Heart left ventricle (tissue), 16 donors: ENCODE measurements at regions not wholly inside any gene's neighbourhood (a gene's known extent, or its start where the extent isn't known, plus 50 kb on each side); places are given as distances from the start of the nearest gene placed in this dataset.

Source experiments
- ATAC-seq, 4 donors: fragments of 200-7000 bp; cut with Tn5 transposase; one replicate each; pipeline ENCODE4 v1.9.1; 2020 to 2022; ENCODE audit warnings: moderate library complexity in 4 of 4, mild to moderate bottlenecking in 3 of 4, moderate number of reproducible peaks in 1 of 4
- DNase-seq, 5 donors: peaks; one replicate each; pipeline ENCODE4 v3.0.0-alpha.2; 2020
- H3K27ac ChIP-seq, 12 donors: fragments of 200-600 bp; sonication (generic) in 4 of 12; one replicate each; pipeline versions ENCODE4 v1.5.0 to v1.8.0; 2016 to 2022; ENCODE audit warnings: mild to moderate bottlenecking in 2 of 12
- H3K27me3 ChIP-seq, 9 donors: fragments of 200-600 bp; sonication (generic) in 2 of 9; one replicate each; pipeline versions ENCODE4 v1.5.1 to v1.8.0; 2016 to 2022; ENCODE audit warnings: mild to moderate bottlenecking in 3 of 9
- H3K36me3 ChIP-seq, 9 donors: fragments of 200-600 bp; sonication (generic) in 2 of 9; one replicate each; pipeline versions ENCODE4 v1.5.0 to v1.8.0; 2018 to 2022; ENCODE audit warnings: mild to moderate bottlenecking in 2 of 9
- H3K4me1 ChIP-seq, 12 donors: fragments of 200-600 bp; sonication (generic) in 4 of 12; one replicate each; pipeline versions ENCODE4 v1.5.0 to v1.8.0; 2016 to 2022; ENCODE audit warnings: mild to moderate bottlenecking in 3 of 12
- H3K4me3 ChIP-seq, 12 donors: fragments of 200-600 bp; sonication (generic) in 4 of 12; one replicate each; pipeline versions ENCODE4 v1.5.0 to v1.8.0; 2017 to 2022; ENCODE audit warnings: mild to moderate bottlenecking in 9 of 12, moderate library complexity in 4 of 12
- H3K9me3 ChIP-seq, 12 donors: fragments of 200-600 bp; sonication (generic) in 4 of 12; one replicate each; pipeline versions ENCODE4 v1.5.0 to v1.8.0; 2016 to 2022; ENCODE audit warnings: mild to moderate bottlenecking in 1 of 12
- POLR2A ChIP-seq, 2 donors: fragments of 450-650 bp; IDR thresholded peaks; one replicate each; pipeline ENCODE4 v1.6.1; 2017; ENCODE audit warnings: antibody characterized with exemption in 2 of 2, mild to moderate bottlenecking in 2 of 2, moderate library complexity in 2 of 2
- WGBS, 4 donors: extraction: QIAGEN DNeasy Blood & Tissue Kit in 2 of 4; methylation state at CpG; one replicate each; pipeline versions ENCODE4 v1.1.5 to v1.1.7; 2013 to 2018; 5-methylcytosine and 5-hydroxymethylcytosine counted together
- intact Hi-C, 10 donors: fragments of 100-400 bp; cut with DNase I; formaldehyde crosslinking; loops; one replicate each; pipeline versions ENCODE4 v1.11.1 to v1.14.2; 2022
- TF ChIP-seq, protein P1 (sequence below), 12 donors: fragments of 200-600 bp; sonication (generic) in 4 of 12; IDR thresholded peaks; one replicate each; pipeline versions ENCODE4 v1.5.0 to v1.8.0; 2018 to 2022; ENCODE audit warnings: antibody characterized with exemption in 12 of 12, mild to moderate bottlenecking in 5 of 12
- donor health status: ischemic (EF 13 %, LVEDD 7.1; RV severe dilation, severe dysfunction).
- donor health status: healthy with polysubstance abuse.
- donor health status: DM: no; HTN: yes; CAD: no.
- donor health status: DM: no; HTN: no; CAD: no.
- donor health status: ischemic (EF 25% LVEDD 6.9; RV normal size, moderate dysfunction).
- donor health status: ischemic (EF 25% LVEDD 5.7; RV mildly dilated, moderate dysfunction).
- donor health status: healthy.
- donor health status: DM: yes; HTN: yes; CAD: no.
- donor health status: ischemic (EF 35%, LVEDD 5.7; RV mildly dilated, moderate dysfunction).
- donor health status: nonischemic (EF 11% LVEDD 7.7; RV severe dilation, severe dysfunction).
- donor health status: DM: yes; HTN: yes; CAD: no.
- donor health status: PGD.
- donor health status: ischemic (EF 29% LVEDD 5.4; RV normal size, mild dysfunction).
- donor health status: nonischemic (EF 23%, LVEDD 6.1; RV moderate dilation, normal function).

DNA sequence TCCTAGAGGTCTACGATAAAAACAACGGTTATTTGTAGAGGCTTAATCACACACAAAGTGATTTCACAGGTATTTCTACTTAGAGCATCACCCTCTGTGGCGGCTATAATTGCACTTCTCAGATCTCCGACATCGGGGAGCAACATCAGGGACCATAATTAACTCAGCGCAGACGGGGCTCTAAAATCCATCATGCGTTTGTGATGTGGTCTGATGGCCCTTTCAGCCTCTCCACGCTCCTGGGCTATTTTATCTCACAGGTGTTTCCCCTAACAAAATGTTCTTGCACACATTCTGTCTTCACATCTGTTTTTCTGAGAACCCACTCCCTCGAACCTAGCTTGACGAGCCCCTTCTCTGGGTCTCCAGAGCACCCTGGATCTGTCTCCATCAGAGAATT lies 146.3 kb upstream of the DUSP10 start:
- H3K27me3 ChIP-seq, result no peaks in the 10 kb centered on the region
- DNase-seq, result no peak
- intact Hi-C loops, result no loop called here
- peaks cover 0 to 9% (median 0%) of the 10 kb centered on the region in 12 donors for H3K4me1 ChIP-seq
- H3K27ac ChIP-seq, result no peak overlapping the region
- no peaks in the 10 kb centered on the region for H3K9me3 ChIP-seq
- WGBS, 4 donors, result 78 to 90% (median 84%) methylated on average over 11 of the region's 11 CpGs
- no peaks in the 10 kb centered on the region for H3K36me3 ChIP-seq
- H3K4me3 ChIP-seq, result no peak overlapping the region
- no peak for ATAC-seq
- no peak for TF ChIP-seq POLR2A (IDR thresholded peaks at IDR 0.05)
- TF ChIP-seq, protein P1, sequence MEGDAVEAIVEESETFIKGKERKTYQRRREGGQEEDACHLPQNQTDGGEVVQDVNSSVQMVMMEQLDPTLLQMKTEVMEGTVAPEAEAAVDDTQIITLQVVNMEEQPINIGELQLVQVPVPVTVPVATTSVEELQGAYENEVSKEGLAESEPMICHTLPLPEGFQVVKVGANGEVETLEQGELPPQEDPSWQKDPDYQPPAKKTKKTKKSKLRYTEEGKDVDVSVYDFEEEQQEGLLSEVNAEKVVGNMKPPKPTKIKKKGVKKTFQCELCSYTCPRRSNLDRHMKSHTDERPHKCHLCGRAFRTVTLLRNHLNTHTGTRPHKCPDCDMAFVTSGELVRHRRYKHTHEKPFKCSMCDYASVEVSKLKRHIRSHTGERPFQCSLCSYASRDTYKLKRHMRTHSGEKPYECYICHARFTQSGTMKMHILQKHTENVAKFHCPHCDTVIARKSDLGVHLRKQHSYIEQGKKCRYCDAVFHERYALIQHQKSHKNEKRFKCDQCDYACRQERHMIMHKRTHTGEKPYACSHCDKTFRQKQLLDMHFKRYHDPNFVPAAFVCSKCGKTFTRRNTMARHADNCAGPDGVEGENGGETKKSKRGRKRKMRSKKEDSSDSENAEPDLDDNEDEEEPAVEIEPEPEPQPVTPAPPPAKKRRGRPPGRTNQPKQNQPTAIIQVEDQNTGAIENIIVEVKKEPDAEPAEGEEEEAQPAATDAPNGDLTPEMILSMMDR (IDR thresholded peaks at IDR 0.05), result no peak

DNA sequence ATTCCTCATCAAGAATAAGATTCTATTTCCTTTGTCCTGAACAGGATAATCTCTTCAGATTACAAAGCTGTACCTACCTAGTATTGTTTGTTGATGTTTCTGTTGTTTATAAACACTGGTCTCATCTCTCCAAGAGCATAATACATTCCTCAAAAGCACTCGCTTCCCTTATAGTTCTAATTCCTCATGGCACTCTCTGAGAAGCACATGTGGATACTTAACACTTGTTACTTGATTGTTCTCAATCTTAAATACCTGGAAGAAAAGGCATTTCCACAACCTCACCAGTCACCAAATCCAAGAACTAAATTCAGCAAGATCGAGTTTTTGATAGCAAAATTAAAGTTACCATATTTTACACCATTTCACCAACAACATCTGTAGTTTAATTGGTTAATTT lies 145.9 kb upstream of the DUSP10 start:
- WGBS, 4 donors, result 83 to 94% (median 88%) methylated on average over 2 of the region's 2 CpGs
- H3K9me3 ChIP-seq, result no peaks in the 10 kb centered on the region
- no peaks in the 10 kb centered on the region for H3K36me3 ChIP-seq
- DNase-seq, result no peak
- intact Hi-C loops, result no loop called here
- H3K4me1 ChIP-seq, result peaks cover 0 to 9% (median 0%) of the 10 kb centered on the region in 12 donors
- TF ChIP-seq, protein P1 (IDR thresholded peaks at IDR 0.05), result no peak
- TF ChIP-seq POLR2A (IDR thresholded peaks at IDR 0.05), result no peak
- no peak overlapping the region for H3K27ac ChIP-seq
- H3K4me3 ChIP-seq, result no peak overlapping the region
- ATAC-seq, result no peak
- no peaks in the 10 kb centered on the region for H3K27me3 ChIP-seq

DNA sequence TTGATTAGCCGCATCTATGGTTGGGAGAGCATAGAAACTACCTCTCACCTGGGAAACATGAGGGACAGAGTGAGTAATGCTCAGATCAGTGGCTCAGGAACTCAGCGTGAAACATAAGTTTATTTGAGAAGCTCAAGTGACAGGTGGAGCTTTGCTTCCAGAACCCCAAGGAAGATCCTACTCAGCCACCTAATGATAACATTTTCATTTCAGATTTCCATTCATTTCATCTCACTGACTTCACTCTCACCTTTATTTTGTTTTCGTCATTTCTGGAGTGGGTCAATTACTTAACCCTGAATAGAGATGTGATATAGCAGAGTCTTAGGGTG lies 145.5 kb upstream of the DUSP10 start:
- Histone ChIP-seq H3K27me3 (no peaks in the 10 kb centered on the region), H3K4me3 (no peak overlapping the region), H3K27ac (no peak overlapping the region), H3K9me3 (no peaks in the 10 kb centered on the region), H3K36me3 (no peaks in the 10 kb centered on the region), H3K4me1 (peaks cover 0 to 9% (median 0%) of the 10 kb centered on the region in 12 donors)
- WGBS, 4 donors, result 76 to 90% (median 87%) methylated on average over 3 of the region's 3 CpGs
- no peak for DNase-seq
- TF ChIP-seq, protein P1 (IDR thresholded peaks at IDR 0.05), result no peak
- TF ChIP-seq POLR2A (IDR thresholded peaks at IDR 0.05), result no peak
- no peak for ATAC-seq
- intact Hi-C loops, result no loop called here

DNA sequence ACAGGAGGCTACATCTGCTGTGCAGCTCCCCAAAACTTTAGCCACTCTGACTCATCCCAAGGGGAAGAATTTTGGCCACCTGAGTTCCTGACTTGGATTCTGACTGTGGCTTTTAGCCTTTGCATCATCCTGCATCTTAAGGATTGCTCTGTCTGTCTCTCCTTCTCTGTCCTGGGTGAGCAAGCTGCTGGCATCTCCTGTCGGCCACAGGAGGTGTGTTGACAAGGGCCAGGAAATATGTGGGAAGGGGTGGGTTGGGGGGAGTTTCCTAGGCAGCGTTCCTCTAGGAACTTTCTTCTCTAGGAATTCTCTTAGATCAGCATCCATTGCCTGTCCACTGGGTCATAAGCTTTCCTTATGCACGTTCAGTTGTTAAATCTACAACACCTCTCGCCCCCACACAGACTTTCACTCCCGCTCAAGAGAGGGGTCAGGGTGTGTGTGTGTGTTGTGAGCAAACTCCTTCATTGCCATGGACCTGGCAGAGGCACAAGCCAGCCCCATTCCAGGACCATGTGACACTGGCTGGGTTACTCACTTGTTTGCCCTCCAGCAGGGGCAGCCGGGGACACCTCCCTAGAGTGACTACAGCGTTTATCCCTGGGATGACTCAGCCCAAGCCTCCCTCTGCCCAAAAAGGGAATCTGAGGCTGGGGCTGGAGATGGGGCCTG lies 145.0 kb upstream of the DUSP10 start:
- Histone ChIP-seq H3K27ac (no peak overlapping the region), H3K36me3 (no peaks in the 10 kb centered on the region), H3K27me3 (no peaks in the 10 kb centered on the region), H3K4me1 (peaks cover 0 to 8% (median 0%) of the 10 kb centered on the region in 12 donors), H3K9me3 (no peaks in the 10 kb centered on the region), H3K4me3 (no peak overlapping the region)
- intact Hi-C loops, result no loop called here
- TF ChIP-seq, protein P1 (IDR thresholded peaks at IDR 0.05), result no peak
- TF ChIP-seq POLR2A (IDR thresholded peaks at IDR 0.05), result no peak
- DNase-seq, result peak; percentile 54 to 82 (median 70)
- WGBS, 4 donors, result 25 to 28% (median 27%) methylated on average over 7 of the region's 7 CpGs
- peak; percentile 90 to 97 (median 96) for ATAC-seq
